ENCODE measurements at regions not wholly inside any gene's neighbourhood (a gene's known extent, or its start where the extent isn't known, plus 50 kb on each side); places are given as distances from the start of the nearest gene placed in this dataset.

DNA sequence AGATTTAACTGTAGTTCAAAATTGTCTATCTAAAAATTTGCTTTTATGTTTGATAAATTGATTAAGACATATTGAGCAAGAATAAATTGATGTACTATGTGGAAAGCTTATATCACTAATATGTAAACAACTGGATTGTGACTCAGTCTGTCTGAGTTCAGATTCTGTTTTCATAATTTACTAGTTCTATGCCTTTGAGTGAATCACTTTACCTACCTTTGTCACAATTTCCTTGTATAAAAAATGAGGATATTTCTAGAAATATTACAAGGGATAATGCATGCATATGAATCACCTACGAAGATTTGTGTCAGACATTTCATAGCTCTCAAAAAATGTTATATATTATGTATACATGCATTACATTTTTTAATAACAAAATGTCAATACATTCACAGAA, 245.1 kb upstream of the ZWINT start:
- no peak for DNase-seq (ENCODE audit: low spot score)

DNA sequence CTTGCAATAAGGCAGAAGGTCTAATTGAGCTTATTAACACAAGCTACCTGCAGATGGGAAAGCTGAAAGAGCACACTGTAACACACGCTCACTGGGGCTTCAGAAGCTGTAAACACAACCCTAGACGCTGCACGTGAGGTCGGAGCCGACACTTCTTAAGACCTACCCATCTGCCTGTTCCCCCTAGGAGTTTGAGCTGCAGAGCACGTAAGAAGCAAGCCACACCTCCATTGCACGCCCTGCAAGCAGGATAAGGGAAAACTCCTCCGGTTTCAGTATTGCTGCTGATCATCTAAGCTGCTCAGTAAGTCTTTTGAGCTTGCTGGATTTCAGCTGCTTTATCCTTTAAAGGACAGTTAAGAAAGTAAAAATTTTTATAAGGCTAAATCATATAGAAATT, 244.0 kb upstream of the ZWINT start:
- DNase-seq (ENCODE audit: low spot score): peak; percentile 31

DNA sequence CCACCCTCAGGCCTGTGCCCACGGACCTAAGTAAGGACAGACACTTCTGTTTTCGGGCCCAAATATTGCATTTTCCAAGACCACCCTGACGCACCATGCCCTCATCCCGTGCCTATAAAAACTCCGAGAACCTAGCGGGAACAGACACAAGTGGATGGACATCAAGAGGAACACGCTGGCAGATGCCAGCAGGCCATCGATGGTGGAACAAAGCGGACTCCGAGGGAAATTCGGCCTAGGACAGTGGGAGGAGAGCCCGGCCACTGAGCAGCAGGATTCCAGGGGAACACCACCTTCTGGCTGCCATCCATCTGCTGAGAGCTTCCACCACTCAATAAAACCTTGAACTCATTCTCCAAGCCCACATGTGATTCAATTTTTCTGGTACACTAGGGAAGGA, 243.6 kb upstream of the ZWINT start:
- no peak for DNase-seq (ENCODE audit: low spot score)

DNA sequence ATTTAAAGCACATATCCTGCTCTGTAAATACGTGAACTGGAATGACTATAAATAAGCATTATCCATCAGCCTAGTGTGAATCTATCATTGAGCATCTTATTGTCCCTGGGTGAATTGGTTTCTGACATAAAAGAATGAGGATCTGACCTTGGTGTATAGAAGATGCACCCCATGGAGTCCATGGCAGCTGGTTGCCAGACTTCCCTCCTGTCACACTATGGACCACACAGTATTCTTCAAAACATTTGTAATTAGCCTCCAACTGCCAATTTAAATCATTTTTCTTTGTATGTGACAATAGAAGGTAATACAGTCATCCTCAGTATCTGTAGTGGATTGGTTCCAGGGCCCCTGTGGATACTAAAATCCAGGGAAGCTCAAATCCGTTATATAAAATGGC, 238.1 kb upstream of the ZWINT start:
- no peak for DNase-seq (ENCODE audit: low spot score)

DNA sequence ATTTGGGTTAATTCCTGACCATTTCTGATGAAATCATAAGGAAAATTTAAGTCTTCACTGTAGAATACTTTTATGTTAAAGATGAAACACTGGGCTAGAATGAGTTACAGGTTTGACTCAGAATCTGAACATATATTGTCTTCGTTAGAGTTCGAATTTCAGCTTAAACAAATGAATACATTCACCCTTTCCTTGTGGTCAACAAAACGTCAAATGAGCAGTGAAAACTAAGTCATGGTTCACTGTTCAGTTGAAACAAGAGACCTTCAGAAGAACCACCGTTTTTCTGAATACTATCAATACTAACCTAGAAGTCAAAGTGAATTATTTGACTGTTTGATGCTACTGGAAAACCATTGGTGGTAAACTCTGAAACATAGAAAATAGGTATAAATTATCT, 235.2 kb upstream of the ZWINT start:
- no peak for DNase-seq (ENCODE audit: low spot score)

DNA sequence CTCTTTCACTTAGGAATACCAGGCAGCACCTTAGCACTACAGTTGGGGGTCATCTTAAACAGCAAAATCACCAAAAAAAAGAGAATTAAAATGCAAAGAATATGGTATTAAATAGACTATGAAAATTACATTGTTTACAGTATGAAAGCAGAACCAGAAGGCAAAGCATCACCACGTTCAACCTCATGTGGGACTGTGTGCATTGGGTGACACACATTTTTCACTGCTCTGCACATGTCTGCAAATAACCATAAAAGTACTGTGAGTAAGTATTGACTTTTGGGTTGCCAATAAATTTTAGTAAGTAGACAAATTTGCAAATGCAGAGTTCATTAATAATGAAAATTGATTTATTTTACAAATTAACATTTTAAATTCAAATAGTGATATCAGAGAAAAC, 232.1 kb upstream of the ZWINT start:
- DNase-seq (ENCODE audit: low spot score): no peak

DNA sequence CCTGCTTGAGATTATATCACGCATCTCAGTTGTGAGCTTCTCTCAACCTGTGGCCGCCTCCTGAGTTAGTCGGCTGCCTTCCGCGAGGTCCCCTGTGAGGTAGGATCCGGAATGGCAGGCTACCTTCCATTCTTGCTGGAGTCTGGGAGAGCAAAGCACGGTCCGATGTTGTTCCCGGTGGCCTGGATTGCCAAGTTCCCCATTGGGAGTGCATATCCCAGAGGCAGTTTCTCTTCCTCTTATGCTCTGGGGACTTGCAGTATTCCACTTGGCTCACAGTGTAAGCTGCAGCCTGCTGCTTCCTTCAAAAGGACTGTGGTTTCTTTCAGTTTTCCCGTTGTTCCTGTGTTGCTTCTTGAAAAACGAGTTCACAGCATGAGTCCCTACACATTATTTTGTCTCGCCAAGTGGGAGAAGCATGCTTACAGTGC, 225.4 kb upstream of the ZWINT start:
- no peak for DNase-seq (ENCODE audit: low spot score)

DNA sequence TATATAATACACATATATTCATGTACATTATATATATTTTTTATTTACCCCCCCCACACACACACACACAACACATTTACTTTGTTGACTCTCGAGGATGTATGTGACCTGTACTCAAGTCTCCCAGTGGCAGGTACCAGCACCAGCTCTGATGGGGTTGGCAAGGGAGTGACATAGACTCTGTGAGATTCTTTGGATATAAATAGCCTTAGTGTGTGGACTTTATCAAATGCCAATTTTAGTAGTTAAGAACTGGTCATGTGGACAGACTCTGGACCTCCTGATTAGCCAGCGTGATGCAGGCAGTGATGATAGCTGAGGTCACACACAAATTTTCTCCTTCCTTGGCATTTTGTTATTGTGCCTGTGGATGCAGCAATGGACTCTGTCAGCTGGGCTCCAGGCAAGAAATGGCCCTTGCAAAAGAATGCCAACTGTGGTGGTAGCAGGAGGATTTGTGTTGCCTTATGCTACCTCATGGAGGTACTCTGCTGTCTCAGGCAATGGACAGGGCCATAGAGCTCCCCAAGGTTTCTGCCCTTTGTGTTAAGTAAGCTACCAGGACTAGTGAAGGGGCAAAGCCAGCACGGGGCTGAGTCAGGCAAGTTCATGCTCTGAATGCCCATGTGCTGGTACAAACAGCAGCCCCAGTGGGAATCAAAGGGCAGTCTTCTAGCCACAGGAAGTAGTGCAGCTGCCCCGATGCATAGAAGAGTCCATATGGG, 224.6 kb upstream of the ZWINT start:
- no peak for DNase-seq (ENCODE audit: low spot score)

DNA sequence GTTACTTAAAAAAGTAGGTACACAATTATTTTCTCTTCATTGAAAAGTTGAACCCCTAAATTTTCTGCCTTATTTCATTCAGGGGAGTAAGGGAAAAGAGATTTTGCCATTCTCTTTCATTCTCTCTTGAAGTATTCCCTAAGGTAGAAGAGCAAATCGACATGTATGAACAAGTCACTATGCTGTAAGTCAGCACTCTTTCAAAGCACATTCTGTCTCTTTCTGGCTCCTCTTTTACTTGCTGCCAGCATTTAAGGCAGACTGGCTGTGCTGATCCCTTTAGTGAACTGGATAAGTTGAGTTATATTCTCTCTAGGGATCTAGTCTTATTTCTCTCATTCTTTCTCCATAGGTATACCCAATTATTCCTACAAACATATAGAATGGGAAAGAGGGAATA, 222.3 kb upstream of the ZWINT start:
- no peak for DNase-seq (ENCODE audit: low spot score)

DNA sequence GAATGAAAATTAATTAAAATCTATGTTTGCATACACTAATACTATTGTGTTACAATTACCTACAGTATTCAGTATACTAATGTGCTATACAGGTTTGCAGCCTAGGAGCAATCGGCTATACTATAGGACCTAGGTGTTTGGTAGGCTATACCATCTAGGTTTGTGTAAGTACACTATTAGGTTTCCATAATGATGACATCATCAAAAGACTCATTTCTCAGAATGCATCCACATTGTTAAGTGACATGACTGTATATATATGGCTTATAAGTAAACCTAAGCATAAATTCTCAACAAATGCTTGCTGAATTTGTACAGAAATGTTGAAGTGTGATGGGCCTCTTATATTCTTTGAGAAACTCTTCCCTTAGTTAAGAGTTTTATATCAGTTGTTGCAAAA, 206.5 kb upstream of the ZWINT start:
- no peak for DNase-seq (ENCODE audit: low spot score)

DNA sequence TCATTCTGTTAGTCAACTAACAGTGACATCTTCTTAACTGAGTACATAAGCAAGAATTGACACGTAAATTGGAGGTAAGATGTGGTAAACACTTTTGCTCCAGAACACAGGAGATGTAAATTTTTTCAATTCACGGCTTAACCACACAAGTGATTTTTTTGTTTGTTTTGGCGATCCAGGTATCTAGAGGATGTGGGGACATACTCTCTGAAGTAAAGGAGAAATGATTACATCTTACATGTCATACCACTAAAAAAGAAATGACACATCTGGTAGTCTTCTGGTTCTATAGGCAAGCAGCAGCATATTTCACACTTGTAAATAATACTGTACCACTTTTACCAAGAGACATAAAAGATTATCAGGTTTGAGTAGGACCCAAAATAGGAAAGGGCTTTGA, 200.3 kb upstream of the ZWINT start:
- no peak for DNase-seq (ENCODE audit: low spot score)

DNA sequence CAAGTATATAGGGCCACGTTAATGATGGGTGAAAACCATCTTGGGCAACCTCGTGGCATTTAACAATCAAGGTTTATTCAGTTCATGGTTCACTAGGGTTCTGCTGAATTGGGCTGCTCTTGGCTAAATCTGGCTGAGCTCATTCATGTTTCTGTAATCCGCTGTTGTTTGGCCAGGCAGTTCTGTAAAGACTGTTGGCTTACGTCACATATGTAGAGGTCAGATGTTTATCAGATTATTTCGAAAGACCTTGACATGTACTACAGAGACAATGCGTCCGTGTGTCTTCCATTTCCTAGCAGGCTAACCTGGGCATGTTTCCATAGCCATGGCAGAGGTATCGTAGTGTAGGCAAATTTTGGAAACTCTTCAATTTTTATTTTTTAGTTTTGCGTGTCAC, 190.0 kb upstream of the ZWINT start:
- no peak for DNase-seq (ENCODE audit: low spot score)

DNA sequence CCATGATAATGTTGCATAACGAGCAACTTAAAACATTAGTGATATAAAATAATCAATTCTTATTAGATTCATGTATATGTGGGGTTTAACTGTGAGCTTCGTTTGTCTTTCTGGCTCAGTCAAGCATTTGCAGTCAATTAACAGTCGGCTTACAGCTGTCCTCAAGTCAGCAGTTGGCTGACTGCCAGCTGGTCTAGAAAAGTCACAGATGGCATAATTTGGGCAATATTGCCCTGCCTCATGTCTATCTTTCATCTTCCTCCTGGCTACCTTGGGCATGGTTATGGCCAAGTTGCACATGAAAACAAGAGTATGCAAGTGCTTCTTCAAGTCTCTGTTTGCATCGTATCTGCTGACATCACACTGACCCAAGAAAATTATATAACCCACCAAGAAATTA, 186.1 kb upstream of the ZWINT start:
- DNase-seq (ENCODE audit: low spot score): peak; percentile 5

DNA sequence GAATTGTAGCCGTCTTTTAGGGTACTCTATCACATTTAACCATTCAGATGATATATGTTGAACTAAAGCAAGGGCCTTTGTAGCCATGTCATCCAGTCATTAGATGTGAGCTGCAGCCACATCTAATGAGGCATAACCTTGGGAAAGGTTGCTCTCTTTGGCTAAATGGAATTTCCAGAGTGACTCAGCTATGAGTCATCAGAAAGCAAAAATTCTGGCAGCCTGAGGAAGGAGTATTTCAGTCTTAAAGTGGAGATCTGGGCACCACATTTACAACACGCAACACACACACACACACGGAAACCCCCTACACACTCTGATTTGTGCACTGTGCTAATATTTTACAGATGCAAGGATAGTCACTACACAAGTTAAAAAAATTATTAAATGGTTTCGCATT, 176.9 kb upstream of the ZWINT start:
- peak; percentile 97 for DNase-seq (ENCODE audit: low spot score)

DNA sequence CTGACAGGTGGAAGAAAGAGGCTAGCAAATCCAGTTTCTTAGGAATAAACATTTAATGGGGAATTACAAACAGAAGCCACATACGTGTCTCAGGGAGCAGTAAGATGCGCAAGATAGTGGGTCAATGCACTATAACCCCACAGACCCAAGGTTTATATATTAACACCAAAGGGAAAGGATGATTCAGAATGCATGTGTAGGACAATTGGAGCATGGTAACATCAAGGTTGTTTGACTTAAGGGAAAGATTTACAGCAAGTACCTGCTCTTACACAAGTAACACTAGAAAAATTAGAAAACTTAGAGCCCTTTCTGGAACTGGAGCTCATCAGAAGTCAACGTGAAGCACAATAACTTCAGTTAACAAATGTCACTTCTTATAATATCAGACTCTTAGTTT, 161.1 kb upstream of the ZWINT start:
- DNase-seq (ENCODE audit: low spot score): peak; percentile 68

DNA sequence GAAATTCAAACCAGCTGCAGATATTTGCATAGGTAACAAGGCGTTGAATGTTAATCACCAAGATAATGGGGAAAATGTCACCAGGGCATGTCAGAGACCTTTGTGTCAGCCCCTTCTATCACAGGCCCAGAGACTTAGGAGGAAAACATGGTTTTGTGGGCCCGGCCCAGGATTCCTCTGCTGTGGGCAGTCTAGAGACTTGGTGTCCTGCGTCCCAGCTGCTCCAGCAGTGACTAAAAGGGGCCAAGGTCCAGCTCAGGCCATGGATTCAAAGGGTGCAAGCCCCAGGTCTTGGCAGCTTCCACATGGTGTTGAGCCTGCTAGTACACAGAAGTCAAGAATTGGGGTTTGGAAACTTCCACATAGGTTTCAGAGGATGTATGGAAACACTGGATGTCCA, 147.5 kb upstream of the ZWINT start:
- DNase-seq (ENCODE audit: low spot score): no peak

DNA sequence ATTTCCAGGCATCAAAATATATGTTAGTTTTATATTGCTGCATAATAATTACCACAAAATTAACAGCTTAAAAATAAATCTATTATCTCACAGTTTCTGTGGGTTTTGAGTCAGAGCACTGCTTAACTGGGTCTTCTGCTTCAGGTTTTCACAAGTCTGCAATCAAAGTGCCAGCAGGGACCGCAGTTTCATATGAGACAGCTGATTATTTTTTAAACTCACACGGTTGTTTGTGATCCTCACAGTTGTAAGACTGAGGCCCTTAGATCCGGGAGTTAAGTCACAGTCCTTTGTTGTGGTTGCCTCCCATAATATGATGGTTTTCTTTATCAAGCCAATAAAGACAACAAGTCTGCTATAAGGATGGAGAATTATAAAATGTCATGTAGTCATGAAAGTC, 146.0 kb upstream of the ZWINT start:
- no peak for DNase-seq (ENCODE audit: low spot score)

DNA sequence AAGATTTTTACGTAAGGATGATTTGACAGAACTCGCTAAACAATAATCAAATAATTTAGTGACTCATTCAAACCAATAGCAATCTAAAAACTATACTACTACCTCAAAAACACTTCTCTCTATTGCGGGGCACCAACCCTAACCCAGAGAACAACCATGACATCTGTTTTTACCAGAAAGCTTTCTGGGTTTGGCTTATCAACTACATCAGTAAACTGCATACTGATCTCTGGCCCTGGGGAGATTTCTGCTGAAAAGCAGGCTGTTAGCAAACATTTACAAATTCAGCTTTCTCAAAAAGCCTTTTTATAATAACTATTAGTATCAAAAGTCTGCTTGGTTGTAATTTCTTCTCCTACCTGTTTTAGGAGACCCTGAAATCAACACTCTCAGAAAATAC, 144.5 kb upstream of the ZWINT start:
- DNase-seq (ENCODE audit: low spot score): no peak

DNA sequence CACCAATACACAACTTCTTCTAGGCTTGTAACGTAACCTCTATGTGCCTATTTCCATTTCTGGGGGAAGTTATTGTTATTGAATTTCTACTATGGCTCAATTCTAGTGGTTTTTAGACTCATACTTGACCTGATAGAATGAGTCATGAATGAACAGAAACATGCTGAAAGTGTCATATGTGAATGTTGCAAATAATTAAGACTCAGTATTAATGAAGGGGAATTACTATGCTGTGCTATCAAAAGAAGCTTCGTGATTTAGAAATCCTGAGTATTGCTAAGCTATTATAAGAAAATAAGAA, 135.1 kb upstream of the ZWINT start:
- DNase-seq (ENCODE audit: low spot score): no peak

DNA sequence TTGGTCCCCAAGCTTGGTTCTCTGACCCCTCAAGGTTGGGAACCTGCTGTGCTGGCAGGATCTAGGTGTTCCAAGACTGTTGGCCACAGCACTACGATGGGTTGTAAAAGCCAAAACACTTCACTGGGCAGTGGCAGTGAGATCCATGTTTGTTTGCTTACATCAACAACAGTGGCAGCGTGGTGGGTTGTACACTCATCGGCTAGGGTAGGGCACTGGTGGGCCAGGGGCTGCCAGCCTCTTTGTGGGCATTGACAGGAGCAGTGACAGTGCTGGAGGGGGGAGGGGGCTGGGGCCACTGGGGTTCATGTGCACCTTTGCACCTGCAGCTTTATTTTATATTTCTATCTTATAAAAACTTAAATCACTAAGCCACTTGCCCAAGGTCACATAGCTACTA, 126.7 kb upstream of the ZWINT start:
- no peak for DNase-seq (ENCODE audit: low spot score)

DNA sequence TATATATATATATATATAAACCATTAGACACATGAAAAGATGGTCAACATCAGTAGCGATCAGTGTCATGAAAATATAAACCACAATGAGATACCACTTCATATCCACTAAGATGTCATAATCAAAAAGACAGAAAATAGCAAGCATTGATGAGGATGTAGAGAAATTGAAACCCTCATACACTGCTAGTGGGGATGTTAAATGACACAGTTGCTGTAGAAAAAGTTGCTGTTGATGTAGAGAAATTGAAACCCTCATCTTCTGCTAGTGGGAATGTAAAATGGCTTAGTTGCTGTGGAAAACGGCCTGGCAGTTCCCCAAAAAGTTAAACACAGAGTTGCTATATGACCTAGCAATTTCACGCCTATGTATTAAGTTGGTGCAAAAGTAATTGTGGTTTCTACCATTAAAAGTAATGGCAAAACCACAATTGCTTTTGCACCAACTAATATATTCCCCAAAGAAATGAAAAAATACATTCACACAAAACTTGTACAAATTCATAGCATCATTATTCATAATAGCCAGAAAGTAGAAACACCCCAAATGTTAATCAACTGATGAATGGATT, 120.5 kb upstream of the ZWINT start:
- no peak for DNase-seq (ENCODE audit: low spot score)

DNA sequence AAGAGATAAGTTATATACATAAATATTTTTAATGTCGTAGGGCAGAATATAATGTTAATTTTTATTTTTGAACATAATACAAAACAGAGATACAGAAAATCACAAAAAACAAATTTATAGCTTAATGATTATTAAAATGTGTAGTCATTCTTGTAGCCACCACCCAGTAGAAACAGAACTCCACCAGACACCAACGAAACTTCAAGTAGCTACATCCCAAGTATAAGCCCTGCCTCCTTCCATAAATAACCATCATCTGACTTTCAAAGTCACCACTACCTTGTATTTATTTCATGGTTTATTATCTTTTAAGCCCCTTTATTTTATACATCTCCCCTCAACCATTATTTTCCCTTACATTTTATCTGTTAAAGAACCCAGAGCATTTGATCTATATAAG, 111.9 kb upstream of the ZWINT start:
- DNase-seq (ENCODE audit: low spot score): no peak

DNA sequence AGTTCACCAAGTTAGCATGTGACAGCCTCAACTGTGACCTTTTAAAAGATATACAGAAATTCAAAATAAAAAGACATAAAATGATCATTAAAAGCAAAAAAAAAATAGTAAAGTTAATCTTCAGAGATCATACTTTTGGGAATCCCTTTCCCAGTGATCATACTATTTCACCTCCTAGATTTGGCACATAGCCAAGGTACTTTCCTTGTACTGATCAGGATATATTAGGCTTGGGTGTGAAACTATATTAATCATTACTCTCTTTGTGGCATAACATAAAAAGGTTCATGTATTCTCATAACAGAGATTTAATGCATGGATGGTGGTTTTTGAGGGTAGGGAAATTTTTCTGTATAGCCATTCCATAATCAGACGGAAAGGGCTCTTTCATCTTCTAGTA, 109.6 kb upstream of the ZWINT start:
- DNase-seq (ENCODE audit: low spot score): no peak

DNA sequence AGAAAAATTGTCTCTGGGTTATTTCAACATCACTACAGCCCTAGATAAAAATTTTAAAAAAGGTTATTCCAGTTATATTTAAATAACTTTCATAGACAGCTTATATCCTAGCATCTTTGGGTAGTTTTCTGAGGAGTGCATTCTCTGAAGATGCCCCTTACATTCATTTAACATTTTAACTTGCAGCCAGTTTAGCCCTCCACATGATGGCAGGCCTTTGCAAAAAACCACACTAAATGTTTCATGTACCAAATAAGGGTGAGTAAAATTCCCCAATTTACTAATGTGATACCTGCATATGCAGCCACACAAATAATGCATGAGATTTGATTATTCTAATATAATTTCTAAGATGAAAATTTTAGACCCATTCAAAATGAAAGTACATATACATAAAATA, 108.4 kb upstream of the ZWINT start:
- no peak for DNase-seq (ENCODE audit: low spot score)

DNA sequence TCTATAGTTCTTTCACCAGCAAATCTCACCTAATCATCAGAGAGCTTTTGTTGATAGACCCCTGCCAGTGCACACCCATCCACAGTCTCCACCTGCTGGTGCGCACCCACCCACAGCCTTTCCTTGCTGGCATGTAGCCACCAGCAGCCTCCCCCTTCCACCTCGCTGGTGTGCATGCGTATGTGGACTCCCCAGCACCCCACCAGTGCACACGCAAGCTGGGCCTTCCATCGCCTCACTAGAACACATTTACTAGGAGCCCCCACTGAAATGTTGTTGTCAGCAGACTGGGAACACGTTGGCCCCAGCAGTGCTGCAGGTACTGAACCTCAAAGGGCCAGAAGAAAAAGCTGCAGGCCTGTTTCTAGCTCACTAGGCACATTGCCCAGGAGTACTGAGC, 104.9 kb upstream of the ZWINT start:
- DNase-seq (ENCODE audit: low spot score): no peak

Measured in kidney tubule cell (primary cell).